GM18861 (cell line): ENCODE measurements at regions not wholly inside any gene's neighbourhood (a gene's known extent, or its start where the extent isn't known, plus 50 kb on each side); places are given as distances from the start of the nearest gene placed in this dataset.
A peak's percentile ranks its signal among the peaks of the same experiment; 100 is the strongest.

Experiments
- ATAC-seq: cut with Tn5 transposase; IDR thresholded peaks from one replicate; pipeline ENCODE4 v1.9.1; 2021; ENCODE audit not compliant: unreplicated experiment

GRCh38 chr14:35989736-35990135 lies 163.6 kb downstream of the BRMS1L start:
- no peak for ATAC-seq

GRCh38 chr14:35988972-35989690 lies 163.0 kb downstream of the BRMS1L start:
- ATAC-seq, result no peak

- no peak for ATAC-seq
These were observed 162.4 kb downstream of the BRMS1L start for GRCh38 chr14:35988550-35988949.

- no peak for ATAC-seq
These were observed 161.6 kb downstream of the BRMS1L start for GRCh38 chr14:35987731-35988130.

GRCh38 chr14:35986219-35986573 lies 160.1 kb downstream of the BRMS1L start:
- ATAC-seq, result peak; percentile 76

GRCh38 chr14:35985474-35986218 lies 159.5 kb downstream of the BRMS1L start:
- peak; percentile 65 for ATAC-seq

GRCh38 chr14:35979531-35979930 lies 153.4 kb downstream of the BRMS1L start:
- ATAC-seq, result no peak

GRCh38 chr14:35978561-35978960 lies 152.4 kb downstream of the BRMS1L start:
- ATAC-seq, result no peak

- ATAC-seq, result no peak
These were observed 149.7 kb downstream of the BRMS1L start for GRCh38 chr14:35975814-35976213.

GRCh38 chr14:35973770-35974169 lies 147.6 kb downstream of the BRMS1L start:
- ATAC-seq, result no peak

GRCh38 chr14:35971965-35972630 lies 146.0 kb downstream of the BRMS1L start:
- ATAC-seq, result no peak

GRCh38 chr14:35969310-35969709 lies 143.2 kb downstream of the BRMS1L start:
- ATAC-seq, result no peak

- no peak for ATAC-seq
These were observed 139.3 kb downstream of the BRMS1L start for GRCh38 chr14:35965400-35965799.

GRCh38 chr14:35964697-35965286 lies 138.7 kb downstream of the BRMS1L start:
- no peak for ATAC-seq

GRCh38 chr14:35963209-35963608 lies 137.1 kb downstream of the BRMS1L start:
- ATAC-seq, result no peak

GRCh38 chr14:35961697-35962274 lies 135.6 kb downstream of the BRMS1L start:
- ATAC-seq, result no peak

- ATAC-seq, result peak; percentile 49
These were observed 133.7 kb downstream of the BRMS1L start for GRCh38 chr14:35959835-35960234.

GRCh38 chr14:35958499-35958898 lies 132.4 kb downstream of the BRMS1L start:
- ATAC-seq, result no peak

GRCh38 chr14:35956376-35957085 lies 130.4 kb downstream of the BRMS1L start:
- no peak for ATAC-seq

GRCh38 chr14:35952584-35952983 lies 126.4 kb downstream of the BRMS1L start:
- ATAC-seq, result no peak
